ENCODE measurements at regions not wholly inside any gene's neighbourhood (a gene's known extent, or its start where the extent isn't known, plus 50 kb on each side); places are given as distances from the start of the nearest gene placed in this dataset.

DNA sequence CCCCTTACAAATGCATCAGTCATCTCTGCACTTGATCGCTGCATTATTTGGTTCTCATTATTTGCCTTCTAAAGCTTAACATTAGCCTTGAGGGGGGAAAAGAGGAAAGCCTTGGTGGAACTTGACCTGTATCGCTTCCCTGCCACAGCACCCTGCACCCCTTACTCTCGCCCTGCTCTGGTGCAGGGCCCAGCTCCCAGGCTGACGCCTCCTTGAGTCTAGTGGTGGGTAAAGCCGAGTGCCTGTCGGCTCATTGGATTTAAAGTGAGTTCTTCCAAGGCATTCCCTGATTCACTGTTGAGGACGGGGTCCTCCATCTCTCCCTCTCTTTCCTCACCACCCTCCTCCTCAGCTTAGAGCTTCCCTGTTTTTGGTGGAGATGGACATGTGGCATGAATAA lies 145.0 kb upstream of the GYPC start:
- H3K36me3 ChIP-seq (ENCODE audit: control insufficient read depth, insufficient read depth, low read length): no peaks in the 10 kb centered on the region
- WGBS (ENCODE audit: insufficient coverage): 93% methylated on average over 2 of the region's 7 CpGs
- DNase-seq: no peak
- no peaks in the 10 kb centered on the region for H3K9me3 ChIP-seq (replicated peaks; ENCODE audit: control insufficient read depth, low read depth, low read length)
- peaks cover 5% of the 10 kb centered on the region for H3K4me1 ChIP-seq (ENCODE audit: control insufficient read depth, insufficient read depth, low read length)
- H3K27ac ChIP-seq (ENCODE audit: low read length): no peak overlapping the region
- no peak overlapping the region for H3K4me3 ChIP-seq (ENCODE audit: low read length)
- no peaks in the 10 kb centered on the region for H3K27me3 ChIP-seq (ENCODE audit: control insufficient read depth, insufficient read depth, low read length)

DNA sequence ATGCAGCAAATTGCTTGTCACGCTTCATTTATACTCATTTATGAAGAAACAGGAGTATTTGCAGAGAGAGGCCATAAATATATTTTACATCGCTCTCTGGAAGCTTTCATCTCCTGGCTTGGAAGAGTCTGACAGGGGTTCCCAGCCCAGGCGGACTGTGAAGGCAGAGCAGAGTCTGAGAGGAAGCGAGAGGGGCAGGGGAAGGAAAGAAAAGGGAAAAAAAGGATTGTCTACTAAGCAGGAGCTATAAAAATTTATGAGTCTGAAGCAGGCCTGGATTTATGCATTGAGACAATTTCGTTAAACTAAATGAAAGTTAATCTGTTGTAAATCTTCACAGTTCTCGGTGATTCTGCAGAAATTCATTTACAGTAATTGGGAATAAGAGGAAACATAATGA lies 143.9 kb upstream of the GYPC start:
- Histone ChIP-seq H3K27ac (ENCODE audit: low read length) (no peak overlapping the region), H3K4me3 (ENCODE audit: low read length) (no peak overlapping the region), H3K9me3 (replicated peaks; ENCODE audit: control insufficient read depth, low read depth, low read length) (no peaks in the 10 kb centered on the region), H3K27me3 (ENCODE audit: control insufficient read depth, insufficient read depth, low read length) (no peaks in the 10 kb centered on the region), H3K4me1 (ENCODE audit: control insufficient read depth, insufficient read depth, low read length) (peaks cover 5% of the 10 kb centered on the region), H3K36me3 (ENCODE audit: control insufficient read depth, insufficient read depth, low read length) (no peaks in the 10 kb centered on the region)
- DNase-seq: no peak
- WGBS (ENCODE audit: insufficient coverage): 51% methylated on average over 4 of the region's 6 CpGs

DNA sequence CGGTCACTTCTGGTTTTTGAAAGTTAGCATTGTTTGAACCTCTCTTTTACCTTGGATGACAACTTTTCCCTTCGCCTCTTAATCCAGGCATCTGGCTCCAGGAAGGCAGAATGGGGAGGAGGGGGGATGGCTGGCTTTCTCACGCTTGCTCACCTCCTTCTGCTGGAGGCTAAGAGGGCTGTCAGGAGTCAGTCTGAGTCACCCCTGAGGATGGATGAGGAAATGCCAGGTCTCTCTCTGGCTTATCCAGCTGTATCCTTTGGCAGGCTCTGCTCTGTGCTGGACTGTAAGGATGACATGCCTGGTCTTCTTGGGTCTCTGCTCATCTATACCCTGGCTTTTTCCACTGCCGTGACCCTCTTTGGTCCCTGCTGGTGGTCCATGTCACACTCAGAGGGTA lies 142.9 kb upstream of the GYPC start:
- Histone ChIP-seq H3K27ac (ENCODE audit: low read length) (no peak overlapping the region), H3K9me3 (replicated peaks; ENCODE audit: control insufficient read depth, low read depth, low read length) (no peaks in the 10 kb centered on the region), H3K27me3 (ENCODE audit: control insufficient read depth, insufficient read depth, low read length) (no peaks in the 10 kb centered on the region), H3K4me1 (ENCODE audit: control insufficient read depth, insufficient read depth, low read length) (peaks cover 5% of the 10 kb centered on the region), H3K4me3 (ENCODE audit: low read length) (no peak overlapping the region), H3K36me3 (ENCODE audit: control insufficient read depth, insufficient read depth, low read length) (no peaks in the 10 kb centered on the region)
- DNase-seq: no peak
- WGBS (ENCODE audit: insufficient coverage): 60% methylated on average over 1 of the region's 4 CpGs

DNA sequence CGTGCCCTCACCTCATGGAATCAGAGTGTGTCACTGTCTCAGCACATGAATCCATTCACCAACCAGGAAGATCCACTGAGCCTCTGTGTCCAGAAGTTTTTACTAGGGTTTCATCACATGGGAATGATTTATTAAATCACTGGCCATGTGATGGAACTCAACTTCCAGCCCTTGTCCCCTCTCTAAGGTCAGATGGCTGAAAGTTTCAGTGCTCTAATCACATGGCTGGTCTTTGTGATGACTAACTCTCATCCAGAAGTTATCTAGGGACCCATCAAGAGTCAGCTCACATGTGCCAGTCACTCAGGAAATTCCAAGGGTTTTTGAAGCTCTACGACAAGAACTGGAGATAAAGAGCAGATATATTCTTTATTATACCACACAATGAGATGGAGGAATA lies 140.5 kb upstream of the GYPC start:
- H3K27me3 ChIP-seq (ENCODE audit: control insufficient read depth, insufficient read depth, low read length): no peaks in the 10 kb centered on the region
- no peak overlapping the region for H3K27ac ChIP-seq (ENCODE audit: low read length)
- DNase-seq: no peak
- H3K36me3 ChIP-seq (ENCODE audit: control insufficient read depth, insufficient read depth, low read length): no peaks in the 10 kb centered on the region
- H3K9me3 ChIP-seq (replicated peaks; ENCODE audit: control insufficient read depth, low read depth, low read length): no peaks in the 10 kb centered on the region
- WGBS (ENCODE audit: insufficient coverage): no CpG with 5 or more reads among the region's 2 CpGs
- no peak overlapping the region for H3K4me3 ChIP-seq (ENCODE audit: low read length)
- H3K4me1 ChIP-seq (ENCODE audit: control insufficient read depth, insufficient read depth, low read length): peaks cover 5% of the 10 kb centered on the region

DNA sequence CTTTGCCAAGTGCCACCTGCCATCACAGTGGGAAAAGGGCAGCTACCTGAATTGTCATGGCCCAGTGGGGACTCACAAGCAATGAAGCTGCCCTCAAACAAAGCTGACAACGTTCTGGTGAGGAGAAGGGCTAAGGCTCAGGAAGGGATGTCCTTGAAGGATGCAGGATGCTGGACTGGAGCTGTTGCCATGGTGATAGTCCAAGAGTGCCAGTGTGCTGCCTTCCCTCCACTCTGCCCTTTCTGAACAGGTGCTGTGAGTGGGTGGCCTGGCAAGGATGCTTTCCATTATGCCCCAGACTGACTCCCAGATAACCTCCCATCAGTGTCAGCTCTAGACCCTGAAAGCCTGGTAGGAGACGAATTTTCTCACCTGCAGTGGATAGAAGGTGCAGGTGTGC lies 137.8 kb upstream of the GYPC start:
- 67% methylated on average over 1 of the region's 2 CpGs for WGBS (ENCODE audit: insufficient coverage)

DNA sequence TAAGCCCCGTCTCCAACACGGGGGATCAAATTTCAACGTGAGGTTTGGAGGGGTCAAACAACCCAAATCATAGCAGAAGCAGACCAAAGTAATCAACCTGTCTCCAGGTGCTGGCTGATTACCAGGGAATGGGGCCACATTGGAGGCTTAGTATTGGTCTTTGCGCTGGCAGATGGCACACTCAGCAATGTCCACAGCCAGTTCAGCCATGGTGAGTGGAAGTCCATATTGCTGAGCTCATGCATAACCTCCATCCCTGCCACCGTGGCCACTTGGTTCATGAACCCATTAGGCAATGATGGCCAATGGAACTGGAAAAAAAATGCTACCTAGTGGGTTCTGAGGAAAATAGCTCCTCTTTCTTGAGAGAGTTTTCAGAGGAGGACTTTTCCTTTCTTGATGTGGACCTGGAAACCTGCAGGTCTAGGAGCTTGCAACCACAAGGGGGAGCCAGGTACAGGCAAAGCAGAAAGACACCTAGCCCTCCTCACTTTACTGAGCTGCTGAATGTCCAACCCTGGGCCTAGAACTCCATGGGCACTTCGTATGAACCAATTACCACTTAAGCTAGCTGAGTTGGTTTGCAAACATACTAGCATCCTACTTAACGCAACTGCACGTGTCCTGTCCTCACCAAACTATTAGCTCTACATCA lies 128.0 kb upstream of the GYPC start:
- Histone ChIP-seq H3K27me3 (ENCODE audit: control insufficient read depth, insufficient read depth, low read length) (no peaks in the 10 kb centered on the region), H3K27ac (ENCODE audit: low read length) (no peak overlapping the region), H3K4me1 (ENCODE audit: control insufficient read depth, insufficient read depth, low read length) (no peaks in the 10 kb centered on the region), H3K4me3 (ENCODE audit: low read length) (no peak overlapping the region), H3K36me3 (ENCODE audit: control insufficient read depth, insufficient read depth, low read length) (no peaks in the 10 kb centered on the region), H3K9me3 (replicated peaks; ENCODE audit: control insufficient read depth, low read depth, low read length) (no peaks in the 10 kb centered on the region)
- WGBS (ENCODE audit: insufficient coverage): 87% methylated on average over 4 of the region's 8 CpGs
- DNase-seq: peak; percentile 49

More for the DNA sequence above, 137.8 kb upstream of the GYPC start:
- Histone ChIP-seq H3K9me3 (replicated peaks; ENCODE audit: control insufficient read depth, low read depth, low read length) (no peaks in the 10 kb centered on the region), H3K27ac (ENCODE audit: low read length) (no peak overlapping the region), H3K4me3 (ENCODE audit: low read length) (no peak overlapping the region), H3K27me3 (ENCODE audit: control insufficient read depth, insufficient read depth, low read length) (no peaks in the 10 kb centered on the region), H3K4me1 (ENCODE audit: control insufficient read depth, insufficient read depth, low read length) (peaks cover 2% of the 10 kb centered on the region), H3K36me3 (ENCODE audit: control insufficient read depth, insufficient read depth, low read length) (no peaks in the 10 kb centered on the region)
- no peak for DNase-seq

DNA sequence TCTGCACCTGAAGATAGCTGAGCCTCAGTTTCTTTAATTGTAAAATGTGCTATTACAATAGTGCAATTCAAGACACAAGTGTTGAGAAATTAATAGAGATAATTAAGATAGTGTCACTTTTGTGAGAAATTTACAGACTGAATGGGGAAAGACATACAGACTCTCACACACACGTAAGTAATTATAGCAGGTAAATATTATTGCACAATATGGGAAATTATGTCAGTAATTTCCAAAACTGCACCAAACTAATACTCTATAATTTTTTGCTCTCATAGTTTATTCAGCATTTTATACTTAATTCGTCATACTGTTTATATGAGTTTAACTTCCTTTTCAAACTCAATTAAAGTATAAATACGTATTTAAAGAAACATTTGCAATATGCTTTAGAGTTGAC lies 124.9 kb upstream of the GYPC start:
- no peaks in the 10 kb centered on the region for H3K9me3 ChIP-seq (replicated peaks; ENCODE audit: control insufficient read depth, low read depth, low read length)
- no peaks in the 10 kb centered on the region for H3K27me3 ChIP-seq (ENCODE audit: control insufficient read depth, insufficient read depth, low read length)
- no peaks in the 10 kb centered on the region for H3K36me3 ChIP-seq (ENCODE audit: control insufficient read depth, insufficient read depth, low read length)
- H3K4me3 ChIP-seq (ENCODE audit: low read length): no peak overlapping the region
- no CpG with 5 or more reads among the region's 3 CpGs for WGBS (ENCODE audit: insufficient coverage)
- no peak for DNase-seq
- H3K27ac ChIP-seq (ENCODE audit: low read length): no peak overlapping the region
- no peaks in the 10 kb centered on the region for H3K4me1 ChIP-seq (ENCODE audit: control insufficient read depth, insufficient read depth, low read length)

DNA sequence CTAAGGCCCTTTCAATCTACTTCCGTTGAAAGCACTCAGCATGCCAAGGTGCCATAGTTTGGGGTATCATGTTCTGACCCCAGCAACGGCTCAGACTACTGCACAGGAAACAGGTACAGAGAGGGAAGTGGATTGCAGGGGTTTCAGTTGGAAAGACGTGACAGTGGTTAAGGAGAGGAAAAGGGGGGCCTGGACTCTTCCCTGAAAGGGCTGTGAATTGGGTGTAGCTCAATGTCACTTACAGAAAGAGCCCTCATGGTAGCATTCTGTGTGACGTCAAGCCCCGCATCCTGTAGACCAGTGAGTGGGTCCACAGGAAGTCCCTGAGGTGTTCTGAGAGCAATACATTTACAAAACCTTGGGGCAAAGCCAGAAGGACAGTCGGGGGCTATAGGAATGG lies 121.5 kb upstream of the GYPC start:
- Histone ChIP-seq H3K4me1 (ENCODE audit: control insufficient read depth, insufficient read depth, low read length) (no peaks in the 10 kb centered on the region), H3K4me3 (ENCODE audit: low read length) (no peak overlapping the region), H3K9me3 (replicated peaks; ENCODE audit: control insufficient read depth, low read depth, low read length) (no peaks in the 10 kb centered on the region), H3K36me3 (ENCODE audit: control insufficient read depth, insufficient read depth, low read length) (no peaks in the 10 kb centered on the region), H3K27me3 (ENCODE audit: control insufficient read depth, insufficient read depth, low read length) (no peaks in the 10 kb centered on the region), H3K27ac (ENCODE audit: low read length) (no peak overlapping the region)
- peak; percentile 30 for DNase-seq
- 49% methylated on average over 4 of the region's 6 CpGs for WGBS (ENCODE audit: insufficient coverage)

DNA sequence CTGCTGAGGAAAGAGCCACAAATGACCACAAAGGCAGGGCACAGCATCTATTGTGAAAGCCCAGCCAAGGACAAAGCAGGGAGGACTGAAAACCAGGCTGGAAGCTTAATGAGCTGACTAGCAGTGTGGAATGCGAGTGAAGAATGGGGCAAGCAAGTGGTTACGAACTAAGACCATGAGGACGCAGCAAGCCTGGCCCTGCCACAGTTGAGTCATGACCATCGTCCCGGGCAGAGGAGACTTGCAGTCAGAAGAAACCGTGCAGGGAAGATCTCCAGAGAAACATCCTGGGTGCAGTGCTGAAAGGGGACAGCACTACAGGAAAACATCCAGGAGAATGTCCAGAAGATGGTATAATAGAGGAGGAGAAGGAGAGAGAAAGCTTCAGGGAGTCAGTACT lies 120.5 kb upstream of the GYPC start:
- Histone ChIP-seq H3K27ac (ENCODE audit: low read length) (no peak overlapping the region), H3K27me3 (ENCODE audit: control insufficient read depth, insufficient read depth, low read length) (no peaks in the 10 kb centered on the region), H3K4me1 (ENCODE audit: control insufficient read depth, insufficient read depth, low read length) (no peaks in the 10 kb centered on the region), H3K4me3 (ENCODE audit: low read length) (no peak overlapping the region), H3K36me3 (ENCODE audit: control insufficient read depth, insufficient read depth, low read length) (no peaks in the 10 kb centered on the region), H3K9me3 (replicated peaks; ENCODE audit: control insufficient read depth, low read depth, low read length) (no peaks in the 10 kb centered on the region)
- no peak for DNase-seq
- WGBS (ENCODE audit: insufficient coverage): 97% methylated on average over 6 of the region's 6 CpGs

DNA sequence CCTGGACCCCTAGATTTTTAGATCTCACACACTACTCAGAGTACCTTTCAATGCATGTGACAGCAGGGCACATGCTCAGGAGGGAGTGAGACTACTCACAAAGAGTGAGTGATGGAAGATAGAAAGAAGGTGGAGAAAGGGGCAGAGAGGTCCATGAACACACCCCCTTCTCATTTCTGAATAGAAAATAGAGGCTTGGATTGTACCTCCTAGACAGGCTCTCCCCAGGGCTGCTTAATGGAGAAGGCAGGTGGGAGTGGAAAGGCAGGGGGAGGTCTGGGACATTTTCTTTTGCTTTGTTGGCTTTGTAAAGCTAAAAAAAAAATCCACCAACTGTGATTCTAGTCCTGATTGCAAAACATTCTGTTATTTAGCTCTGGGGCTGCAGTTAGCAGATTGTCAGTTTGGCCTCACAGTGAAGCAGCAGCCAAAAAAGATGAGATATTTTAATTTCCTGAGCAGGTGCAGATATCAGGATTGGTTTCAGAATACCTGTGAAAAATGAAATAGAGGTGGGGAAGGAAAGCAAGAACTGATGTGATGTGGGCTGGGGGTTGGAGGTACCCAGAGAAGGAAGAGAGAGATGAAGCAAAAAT lies 119.3 kb upstream of the GYPC start:
- Histone ChIP-seq H3K36me3 (ENCODE audit: control insufficient read depth, insufficient read depth, low read length) (no peaks in the 10 kb centered on the region), H3K9me3 (replicated peaks; ENCODE audit: control insufficient read depth, low read depth, low read length) (no peaks in the 10 kb centered on the region), H3K4me3 (ENCODE audit: low read length) (no peak overlapping the region), H3K27ac (ENCODE audit: low read length) (no peak overlapping the region), H3K4me1 (ENCODE audit: control insufficient read depth, insufficient read depth, low read length) (no peaks in the 10 kb centered on the region), H3K27me3 (ENCODE audit: control insufficient read depth, insufficient read depth, low read length) (no peaks in the 10 kb centered on the region)
- peak; percentile 10 for DNase-seq

DNA sequence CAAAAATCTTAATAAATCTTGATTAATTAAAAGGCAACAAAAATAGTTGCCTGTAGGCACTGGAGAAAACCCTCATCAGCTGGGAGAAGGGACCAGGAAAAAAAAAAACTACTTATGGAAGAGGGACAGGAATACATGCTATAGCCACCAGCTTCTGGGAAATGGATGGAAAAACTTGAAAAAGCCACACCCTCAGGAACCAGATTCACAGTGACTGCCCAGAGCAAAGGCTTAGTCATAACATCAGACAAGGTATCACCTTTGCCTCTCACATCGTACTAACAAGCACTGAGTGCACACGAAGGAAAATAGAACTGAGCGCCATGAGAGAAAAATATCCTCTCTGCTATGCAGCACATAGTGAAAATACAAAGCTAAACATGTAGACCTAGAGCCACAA lies 116.9 kb upstream of the GYPC start:
- Histone ChIP-seq H3K27me3 (ENCODE audit: control insufficient read depth, insufficient read depth, low read length) (no peaks in the 10 kb centered on the region), H3K36me3 (ENCODE audit: control insufficient read depth, insufficient read depth, low read length) (no peaks in the 10 kb centered on the region), H3K27ac (ENCODE audit: low read length) (no peak overlapping the region), H3K9me3 (replicated peaks; ENCODE audit: control insufficient read depth, low read depth, low read length) (peaks cover 2% of the 10 kb centered on the region), H3K4me1 (ENCODE audit: control insufficient read depth, insufficient read depth, low read length) (no peaks in the 10 kb centered on the region), H3K4me3 (ENCODE audit: low read length) (no peak overlapping the region)
- DNase-seq: no peak
- 92% methylated on average over 2 of the region's 3 CpGs for WGBS (ENCODE audit: insufficient coverage)
